MV-4-11 (cell line): ENCODE measurements at regions not wholly inside any gene's neighbourhood (a gene's known extent, or its start where the extent isn't known, plus 50 kb on each side); places are given as distances from the start of the nearest gene placed in this dataset.

Source experiments
- DNase-seq: peaks from one replicate; lab custom pipeline; 2025; lab: John Stamatoyannopoulos, UW

DNA sequence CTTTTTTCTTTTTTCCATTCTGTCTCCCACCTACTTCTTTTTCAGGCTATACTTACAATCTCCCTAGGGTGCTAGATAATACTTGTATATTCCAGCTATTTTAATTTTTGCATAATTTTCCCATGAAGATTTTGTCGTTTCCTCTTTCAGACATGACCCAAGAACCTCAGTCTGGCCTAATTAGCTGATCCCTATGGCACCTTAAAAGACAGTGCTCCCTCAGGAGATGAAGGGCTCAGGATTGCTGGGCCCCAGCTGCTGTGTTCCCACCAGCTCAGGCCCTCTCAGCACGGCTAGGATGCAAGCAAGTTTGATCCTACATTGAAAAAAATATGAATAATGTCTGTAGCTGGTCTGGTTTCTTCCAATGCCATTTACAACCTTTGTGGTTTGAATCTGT lies 55.0 kb upstream of the RGS5 start:
- no peak for DNase-seq

DNA sequence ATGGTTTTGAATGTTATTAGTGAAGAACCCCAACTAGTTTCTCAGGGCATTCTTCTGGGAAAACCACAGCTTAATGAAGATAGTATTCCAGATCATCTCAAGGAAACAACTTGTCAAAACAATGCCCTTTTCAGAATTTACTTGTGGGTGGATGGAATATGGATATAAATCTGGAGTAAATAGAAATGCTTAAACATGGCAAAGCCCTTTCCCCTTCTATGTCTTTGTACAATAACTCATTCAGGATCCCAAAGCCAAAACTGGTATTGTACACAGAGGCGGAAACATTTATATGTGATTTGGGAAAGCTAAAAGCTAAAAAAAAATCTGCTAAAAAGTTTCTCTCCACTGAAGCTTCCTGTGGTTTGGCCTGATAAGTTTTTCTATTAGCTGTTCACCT lies 55.5 kb upstream of the RGS5 start:
- DNase-seq, result no peak

DNA sequence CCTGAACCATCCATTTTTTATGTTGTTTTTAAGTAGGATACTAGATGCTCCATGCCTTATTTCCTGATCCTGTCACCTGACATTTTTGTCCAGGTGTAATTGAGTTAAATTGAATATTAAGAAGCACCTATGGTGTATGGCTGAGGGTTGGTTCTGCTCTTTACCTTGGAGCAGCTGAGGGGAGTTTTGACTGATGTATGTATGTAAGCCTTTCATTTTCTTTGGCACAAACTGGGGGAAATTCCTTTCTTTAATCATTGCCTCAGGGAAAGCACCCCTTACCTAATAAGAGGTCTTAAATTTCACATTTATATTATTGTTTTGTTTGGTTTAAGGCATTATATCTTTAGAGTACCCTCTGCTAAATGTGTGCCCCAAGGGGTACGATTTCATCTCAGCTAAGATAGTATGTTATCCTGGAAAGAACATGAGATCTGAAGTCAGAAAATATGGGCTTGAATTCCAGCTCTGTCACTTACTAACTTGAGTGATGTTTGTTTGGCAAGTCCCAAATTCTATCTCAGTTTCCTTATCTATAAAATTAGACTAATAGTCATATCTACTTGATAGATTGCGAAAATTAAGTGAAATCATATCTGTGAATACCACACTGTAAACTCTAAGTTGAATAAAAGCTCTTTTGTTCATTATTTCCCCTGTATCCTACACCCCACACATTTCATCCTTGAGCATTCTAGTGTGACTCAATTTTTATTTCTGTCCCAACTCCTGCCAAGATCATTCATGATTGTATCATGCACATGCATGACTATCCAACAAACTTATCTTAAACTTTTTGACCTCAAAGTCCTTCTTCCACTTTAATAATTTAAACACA lies 57.7 kb upstream of the NUF2 start:
- no peak for DNase-seq

DNA sequence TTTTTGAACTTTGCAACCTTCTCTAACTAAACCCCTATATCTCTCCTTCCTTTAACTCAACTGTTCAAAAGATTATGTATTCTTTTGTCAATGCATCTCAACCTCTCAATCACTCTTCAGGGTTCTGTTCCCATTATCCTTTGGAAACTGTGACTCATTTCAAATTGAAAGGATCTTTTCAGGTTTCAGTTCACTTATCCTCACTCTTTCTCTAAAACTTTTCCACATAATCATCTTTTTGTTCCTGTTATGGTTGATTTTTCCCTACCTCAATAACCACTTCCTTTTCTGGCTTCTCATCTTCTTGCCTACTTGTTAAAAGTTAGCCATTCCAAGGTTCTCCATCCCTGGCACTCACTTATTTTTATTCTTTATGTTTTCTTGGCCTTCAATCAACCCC lies 56.2 kb upstream of the NUF2 start:
- peak; percentile 66 for DNase-seq

DNA sequence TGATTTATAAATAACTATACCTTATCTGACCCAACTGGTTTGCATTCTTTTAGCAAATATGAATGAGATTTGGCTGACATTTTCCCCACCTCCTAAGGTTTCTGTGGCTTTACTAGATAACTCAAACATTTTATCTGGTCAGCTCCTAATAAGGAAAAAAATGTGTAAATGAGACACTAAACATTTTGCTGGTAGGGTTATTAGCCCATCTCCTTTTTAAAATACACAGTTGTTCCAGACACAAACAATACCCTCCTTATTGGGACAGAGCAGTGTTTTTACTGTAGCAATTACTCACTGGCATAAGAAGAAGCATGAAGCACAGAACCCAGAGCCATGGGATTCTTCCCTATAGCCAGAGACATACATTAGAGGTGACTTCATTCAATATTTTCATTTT lies 53.8 kb upstream of the NUF2 start:
- no peak for DNase-seq

DNA sequence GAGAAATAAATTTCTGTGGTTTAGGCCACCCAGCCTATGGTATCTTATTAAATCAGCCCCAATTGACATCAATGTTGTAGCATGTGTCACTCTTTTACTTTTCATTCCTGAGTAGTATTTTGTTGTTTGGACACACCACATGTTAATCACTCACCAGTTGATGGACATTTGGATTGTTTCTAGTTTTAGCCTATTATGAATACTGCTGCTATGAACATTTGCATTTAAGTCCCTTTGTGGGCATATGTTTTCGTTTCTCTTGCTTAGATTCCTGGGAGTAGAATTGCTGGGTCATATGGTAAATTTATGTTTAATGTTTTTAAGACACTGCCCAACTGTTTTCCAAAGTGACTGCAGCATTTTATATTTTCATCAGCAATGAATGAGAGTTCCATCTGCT lies 50.2 kb upstream of the NUF2 start:
- DNase-seq, result no peak
